ENCODE measurements at regions not wholly inside any gene's neighbourhood (a gene's known extent, or its start where the extent isn't known, plus 50 kb on each side); places are given as distances from the start of the nearest gene placed in this dataset.

DNA sequence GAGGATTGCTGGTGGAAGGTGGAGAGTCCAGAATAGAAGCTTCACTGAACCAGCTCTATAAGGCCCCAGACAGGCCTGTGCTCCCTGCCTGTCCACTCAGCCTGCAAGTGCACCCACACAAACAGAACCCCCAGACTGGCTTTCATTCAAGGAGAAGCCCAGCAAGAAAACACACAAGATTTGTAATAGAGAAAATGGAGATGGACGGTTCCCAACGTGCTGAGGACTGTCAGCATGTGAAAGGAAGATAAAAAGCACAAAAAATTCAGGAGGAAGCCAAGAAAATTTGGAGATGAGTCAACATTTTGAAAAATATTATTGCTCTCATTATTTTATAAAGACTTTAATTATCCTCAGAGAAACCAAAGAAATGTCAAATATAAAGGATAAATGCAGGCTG, 218.2 kb upstream of the SLC10A2 start:
- no peaks in the 10 kb centered on the region for H3K9me3 ChIP-seq
- no peak overlapping the region for H3K4me3 ChIP-seq
- intact Hi-C loops (cut with DNase I), result no loop called here
- no peaks in the 10 kb centered on the region for H3K4me1 ChIP-seq
- H3K36me3 ChIP-seq, result no peaks in the 10 kb centered on the region
- WGBS, 2 donors, result 80 to 86% methylated on average over 2 of the region's 2 CpGs
- H3K27ac ChIP-seq, result no peak overlapping the region
- TF ChIP-seq POLR2AphosphoS5 (IDR thresholded peaks at IDR 0.05) (no peak), EP300 (IDR thresholded peaks at IDR 0.05) (no peak), POLR2A (IDR thresholded peaks at IDR 0.05) (no peak)
- TF ChIP-seq, protein P1, sequence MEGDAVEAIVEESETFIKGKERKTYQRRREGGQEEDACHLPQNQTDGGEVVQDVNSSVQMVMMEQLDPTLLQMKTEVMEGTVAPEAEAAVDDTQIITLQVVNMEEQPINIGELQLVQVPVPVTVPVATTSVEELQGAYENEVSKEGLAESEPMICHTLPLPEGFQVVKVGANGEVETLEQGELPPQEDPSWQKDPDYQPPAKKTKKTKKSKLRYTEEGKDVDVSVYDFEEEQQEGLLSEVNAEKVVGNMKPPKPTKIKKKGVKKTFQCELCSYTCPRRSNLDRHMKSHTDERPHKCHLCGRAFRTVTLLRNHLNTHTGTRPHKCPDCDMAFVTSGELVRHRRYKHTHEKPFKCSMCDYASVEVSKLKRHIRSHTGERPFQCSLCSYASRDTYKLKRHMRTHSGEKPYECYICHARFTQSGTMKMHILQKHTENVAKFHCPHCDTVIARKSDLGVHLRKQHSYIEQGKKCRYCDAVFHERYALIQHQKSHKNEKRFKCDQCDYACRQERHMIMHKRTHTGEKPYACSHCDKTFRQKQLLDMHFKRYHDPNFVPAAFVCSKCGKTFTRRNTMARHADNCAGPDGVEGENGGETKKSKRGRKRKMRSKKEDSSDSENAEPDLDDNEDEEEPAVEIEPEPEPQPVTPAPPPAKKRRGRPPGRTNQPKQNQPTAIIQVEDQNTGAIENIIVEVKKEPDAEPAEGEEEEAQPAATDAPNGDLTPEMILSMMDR (IDR thresholded peaks at IDR 0.05), result no peak
- DNase-seq, result no peak
- H3K27me3 ChIP-seq, result no peaks in the 10 kb centered on the region

DNA sequence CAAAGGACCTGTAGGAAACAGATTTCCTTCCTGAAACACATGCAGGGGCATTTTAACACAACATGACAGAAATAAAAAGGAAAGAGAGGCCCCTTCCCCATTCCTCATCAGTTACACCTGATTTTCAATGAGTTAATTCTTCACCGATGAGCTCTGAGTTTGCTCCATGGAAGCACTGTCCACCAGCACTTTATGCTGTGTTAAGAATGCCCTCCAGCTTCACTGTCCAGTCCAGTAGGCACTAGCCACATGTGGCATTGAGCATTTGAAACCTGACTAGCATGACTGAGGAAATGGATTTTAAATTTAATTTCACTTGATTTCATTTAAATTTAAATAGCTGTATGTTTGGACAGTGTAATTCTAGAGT, 217.2 kb upstream of the SLC10A2 start:
- no peaks in the 10 kb centered on the region for H3K27me3 ChIP-seq
- no peaks in the 10 kb centered on the region for H3K36me3 ChIP-seq
- 43 to 88% methylated on average over 1 of the region's 1 CpG for WGBS, 2 donors
- no peak for TF ChIP-seq POLR2A (IDR thresholded peaks at IDR 0.05)
- TF ChIP-seq POLR2AphosphoS5 (IDR thresholded peaks at IDR 0.05), result no peak
- TF ChIP-seq EP300 (IDR thresholded peaks at IDR 0.05), result no peak
- TF ChIP-seq, protein P1 (IDR thresholded peaks at IDR 0.05), result no peak
- H3K9me3 ChIP-seq, result no peaks in the 10 kb centered on the region
- no peak overlapping the region for H3K4me3 ChIP-seq
- no peaks in the 10 kb centered on the region for H3K4me1 ChIP-seq
- H3K27ac ChIP-seq, result no peak overlapping the region
- intact Hi-C loops (cut with DNase I), result no loop called here
- no peak for DNase-seq

DNA sequence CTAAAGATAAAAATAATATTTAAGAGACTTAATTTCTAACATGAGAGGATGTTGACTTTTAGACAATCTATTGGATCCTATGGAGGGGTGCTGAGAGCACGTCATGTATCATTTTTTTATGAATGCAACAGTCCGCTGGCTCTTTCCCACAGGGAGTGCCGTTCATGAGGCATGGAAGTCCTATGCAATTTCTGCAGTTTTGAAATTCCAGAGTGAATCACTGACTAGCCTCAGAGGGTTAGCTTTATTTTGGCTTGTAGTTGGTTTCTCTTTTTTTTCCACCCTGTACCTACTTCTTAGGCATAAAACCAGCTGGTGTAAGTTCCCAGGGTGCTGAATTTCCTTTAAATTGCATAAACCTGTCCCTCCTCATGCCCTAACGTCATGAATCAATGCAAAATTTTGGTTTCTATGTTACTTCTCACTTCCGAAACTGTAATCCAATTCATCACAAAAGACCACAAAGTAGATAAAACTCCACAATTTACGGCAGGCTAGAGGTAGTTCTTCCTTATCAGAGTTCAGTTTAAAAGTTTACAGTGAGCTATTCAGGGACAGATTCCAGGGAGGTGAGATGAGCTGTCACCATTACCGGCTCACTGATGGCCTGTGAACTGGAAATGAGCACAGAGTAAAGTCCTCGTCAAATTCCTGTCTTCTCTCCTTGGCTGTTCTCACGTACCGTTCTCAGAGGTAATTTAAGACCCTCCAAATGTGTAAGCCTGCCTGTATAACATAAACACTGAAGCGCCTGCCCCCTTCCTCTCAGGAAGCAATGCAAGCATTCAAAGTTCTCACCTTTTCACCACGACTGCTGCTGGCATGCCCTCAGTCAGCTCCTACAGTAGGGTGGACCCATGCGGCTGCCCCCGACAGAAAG, 216.6 kb upstream of the SLC10A2 start:
- Histone ChIP-seq H3K36me3 (no peaks in the 10 kb centered on the region), H3K9me3 (no peaks in the 10 kb centered on the region), H3K4me3 (no peak overlapping the region), H3K27me3 (no peaks in the 10 kb centered on the region), H3K4me1 (no peaks in the 10 kb centered on the region), H3K27ac (no peak overlapping the region)
- DNase-seq, result no peak
- 25 to 45% methylated on average over 14 of the region's 14 CpGs for WGBS, 2 donors
- intact Hi-C loops (cut with DNase I), result no loop called here
- TF ChIP-seq EP300 (IDR thresholded peaks at IDR 0.05), result no peak
- TF ChIP-seq, protein P1 (IDR thresholded peaks at IDR 0.05), result no peak
- TF ChIP-seq POLR2AphosphoS5 (IDR thresholded peaks at IDR 0.05), result no peak

- Histone ChIP-seq H3K27me3 (no peaks in the 10 kb centered on the region), H3K9me3 (no peaks in the 10 kb centered on the region), H3K4me1 (no peaks in the 10 kb centered on the region), H3K36me3 (no peaks in the 10 kb centered on the region), H3K4me3 (no peak overlapping the region), H3K27ac (no peak overlapping the region)
- 62 to 70% methylated on average over 5 of the region's 5 CpGs for WGBS, 2 donors
- intact Hi-C loops (cut with DNase I), result no loop called here
- TF ChIP-seq POLR2AphosphoS5 (IDR thresholded peaks at IDR 0.05) (no peak), POLR2A (IDR thresholded peaks at IDR 0.05) (no peak), EP300 (IDR thresholded peaks at IDR 0.05) (no peak)
- TF ChIP-seq, protein P1 (IDR thresholded peaks at IDR 0.05), result no peak
- DNase-seq, result no peak
Measured at GRCh38 chr13:103277959-103278694, 211.9 kb upstream of the SLC10A2 start.
